GM12878 (cell line): ENCODE measurements at regions not wholly inside any gene's neighbourhood (a gene's known extent, or its start where the extent isn't known, plus 50 kb on each side); places are given as distances from the start of the nearest gene placed in this dataset.

Experiments
- ATAC-seq: fragments of 200-7000 bp; cut with Tn5 transposase; 3 replicates; pipeline ENCODE4 v1.9.1; 2020; ENCODE audit warnings: mild to moderate bottlenecking, moderate library complexity
- BruUV-seq: library from RNA; stranded (reverse); fragments of 400-500 nt; replicated peaks from 2 replicates; lab custom pipeline; 2021; lab: Mats Ljungman, UMichigan
- CTCF ChIA-PET: fragments of 300-600 bp; sonication (Branson Sonifier 250); formaldehyde crosslinking; extraction: SDS; loops from one replicate; lab custom pipeline; 2021; ENCODE audit warnings: inconsistent platforms; lab: Yijun Ruan, JAX
- POLR2A ChIA-PET: fragments of 350-600 bp; formaldehyde crosslinking; extraction: SDS; loops from one replicate; lab custom pipeline; 2021; ENCODE audit warnings: inconsistent platforms; lab: Charles Lee
- RAD21 ChIA-PET: fragments of 300-600 bp; sonication (Branson Sonifier 250); formaldehyde crosslinking; loops from one replicate; lab custom pipeline; 2023; ENCODE audit warnings: antibody characterized with exemption; ENCODE audit not compliant: unreplicated experiment; lab: Charles Lee
- SMC1A ChIA-PET: fragments of 300-600 bp; sonication (Branson Sonifier 250); formaldehyde crosslinking; loops from one replicate; lab custom pipeline; 2023; ENCODE audit not compliant: unreplicated experiment, uncharacterized antibody; lab: Charles Lee
- DNase-seq: peaks from one replicate; pipeline ENCODE4 v3.0.0-alpha.2; 2011; ENCODE audit warnings: low read depth, low spot score
- FAIRE-seq: peaks from 3 replicates; lab custom pipeline; 2011; peaks lifted over from hg19 to GRCh38; lab: Jason Lieb, UNC
- H2AFZ ChIP-seq: 2 replicates; pipeline ENCODE4 v1.6.0; 2011; ENCODE audit warnings: low read depth, low read length, control low read depth; ENCODE audit not compliant: control insufficient read depth
- H3K27ac ChIP-seq: 2 replicates; pipeline ENCODE4 v1.5.1; 2011; ENCODE audit warnings: control low read depth; ENCODE audit not compliant: control insufficient read depth, insufficient read depth
- H3K27me3 ChIP-seq, 2 experiments: replicated peaks in 1 of 2; 2 replicates each; pipeline versions ENCODE4 v1.6.0 to v1.6.1; 2011; ENCODE audit warnings: low read length in 1 of 2; ENCODE audit not compliant: control insufficient read depth in 2 of 2, insufficient read depth in 2 of 2
- H3K36me3 ChIP-seq, 2 experiments: 2 replicates each; pipeline ENCODE4 v1.5.1; 2011; ENCODE audit warnings: low read length in 1 of 2; ENCODE audit not compliant: control insufficient read depth in 2 of 2, insufficient read depth in 2 of 2
- H3K4me1 ChIP-seq: 2 replicates; pipeline ENCODE4 v1.6.1; 2011; ENCODE audit warnings: mild to moderate bottlenecking, low read length, moderate library complexity, mixed read lengths; ENCODE audit not compliant: control insufficient read depth, insufficient read depth
- H3K4me2 ChIP-seq: 2 replicates; pipeline ENCODE4 v1.6.0; 2011; ENCODE audit warnings: control low read depth; ENCODE audit not compliant: control insufficient read depth, insufficient read depth
- H3K4me3 ChIP-seq: fragments of 200-600 bp; sonication (generic); 2 replicates; pipeline ENCODE4 v1.5.1; 2016
- H3K79me2 ChIP-seq: 2 replicates; pipeline ENCODE4 v1.6.0; 2011; ENCODE audit warnings: low read length; ENCODE audit not compliant: control insufficient read depth, insufficient read depth
- H3K9ac ChIP-seq: 2 replicates; pipeline ENCODE4 v1.8.0; 2011; ENCODE audit warnings: low read length, control low read depth, mixed read lengths; ENCODE audit not compliant: control insufficient read depth, insufficient read depth
- H3K9me3 ChIP-seq: replicated peaks from 3 replicates; pipeline ENCODE4 v1.5.1; 2011; ENCODE audit warnings: mild to moderate bottlenecking, low read length; ENCODE audit not compliant: control insufficient read depth, insufficient read depth
- H4K20me1 ChIP-seq: 2 replicates; pipeline ENCODE4 v1.6.0; 2011; ENCODE audit not compliant: control insufficient read depth, insufficient read depth
- ATF2 ChIP-seq: IDR thresholded peaks from 2 replicates; pipeline ENCODE4 v1.6.1; 2012; ENCODE audit warnings: low read length, inconsistent platforms
- CREB1 ChIP-seq: IDR thresholded peaks from 2 replicates; pipeline ENCODE4 v1.6.1; 2012; ENCODE audit warnings: low read depth, mild to moderate bottlenecking, inconsistent platforms
- E2F4 ChIP-seq: IDR thresholded peaks from 2 replicates; pipeline ENCODE4 v1.6.1; 2012; ENCODE audit warnings: low read depth, low read length, improper control_type of control experiment
- EP300 ChIP-seq, 2 experiments: fragments of 150-350 bp in 1 of 2; IDR thresholded peaks; 2 replicates each; pipeline ENCODE4 v1.6.1; 2011 to 2012; ENCODE audit warnings: low read depth in 2 of 2, low read length in 2 of 2, borderline replicate concordance in 1 of 2, improper control_type of control experiment in 1 of 2, inconsistent platforms in 1 of 2; ENCODE audit not compliant: control insufficient read depth in 1 of 2
- HDAC6 ChIP-seq: fragments of 200-600 bp; sonication (generic); IDR thresholded peaks from one replicate; pipeline ENCODE4 v1.8.0; 2017; ENCODE audit warnings: antibody characterized with exemption; ENCODE audit not compliant: unreplicated experiment
- IRF4 ChIP-seq: IDR thresholded peaks from 2 replicates; pipeline ENCODE4 v1.6.1; 2011; ENCODE audit warnings: low read depth, low read length
- MYB ChIP-seq: fragments of 150-350 bp; IDR thresholded peaks from 2 replicates; pipeline ENCODE4 v1.6.1; 2014; ENCODE audit warnings: mild to moderate bottlenecking, low read depth, low read length, borderline replicate concordance
- MYC ChIP-seq: IDR thresholded peaks from 2 replicates; pipeline ENCODE4 v1.6.1; 2011; ENCODE audit warnings: mild to moderate bottlenecking, low read length, moderate library complexity, inconsistent platforms; ENCODE audit not compliant: insufficient read depth, insufficient replicate concordance, insufficient read length, severe bottlenecking
- NKRF ChIP-seq: fragments of 450-650 bp; conservative IDR thresholded peaks from 2 replicates; pipeline ENCODE4 v1.6.1; 2017; ENCODE audit warnings: mild to moderate bottlenecking, moderate library complexity
- PAX5 ChIP-seq: IDR thresholded peaks from 2 replicates; pipeline ENCODE4 v1.6.1; 2011; ENCODE audit warnings: low read depth, low read length, borderline replicate concordance
- SIN3A ChIP-seq: IDR thresholded peaks from 2 replicates; pipeline ENCODE4 v1.6.1; 2012; ENCODE audit warnings: low read depth, low read length, improper control_type of control experiment
- YBX1 ChIP-seq: fragments of 450-650 bp; IDR thresholded peaks from 2 replicates; pipeline ENCODE4 v1.6.1; 2016; ENCODE audit warnings: antibody characterized with exemption
- ZNF24 ChIP-seq: fragments of 450-650 bp; IDR thresholded peaks from 2 replicates; pipeline ENCODE4 v1.6.1; 2017; ENCODE audit warnings: antibody characterized with exemption, mild to moderate bottlenecking
- ZNF622 ChIP-seq: fragments of 450-650 bp; IDR thresholded peaks from 2 replicates; pipeline ENCODE4 v1.6.1; 2017; ENCODE audit warnings: mild to moderate bottlenecking, inconsistent platforms
- WGBS: methylation state at CpG from one replicate; pipeline ENCODE4 v1.1.6; 2016; ENCODE audit warnings: low lambda C conversion rate; ENCODE audit not compliant: insufficient replicate concordance, insufficient coverage; ENCODE audit errors: missing lambda C conversion rate; 5-methylcytosine and 5-hydroxymethylcytosine counted together
- in situ Hi-C: fragments of 300-500 bp; cut with MboI; formaldehyde crosslinking; loops from 9 replicates; pipeline ENCODE4 v1.14.3; 2018; ENCODE audit warnings: mixed read lengths
- intact Hi-C: fragments of 100-400 bp; cut with micrococcal nuclease; formaldehyde crosslinking; loops from one replicate; pipeline ENCODE4 v1.14.2; 2022; ENCODE audit not compliant: unreplicated experiment
- TF ChIP-seq, protein P1 (sequence below): fragments of 450-650 bp; IDR thresholded peaks from 2 replicates; pipeline ENCODE4 v1.6.1; 2017; ENCODE audit warnings: mild to moderate bottlenecking, moderate library complexity

DNA sequence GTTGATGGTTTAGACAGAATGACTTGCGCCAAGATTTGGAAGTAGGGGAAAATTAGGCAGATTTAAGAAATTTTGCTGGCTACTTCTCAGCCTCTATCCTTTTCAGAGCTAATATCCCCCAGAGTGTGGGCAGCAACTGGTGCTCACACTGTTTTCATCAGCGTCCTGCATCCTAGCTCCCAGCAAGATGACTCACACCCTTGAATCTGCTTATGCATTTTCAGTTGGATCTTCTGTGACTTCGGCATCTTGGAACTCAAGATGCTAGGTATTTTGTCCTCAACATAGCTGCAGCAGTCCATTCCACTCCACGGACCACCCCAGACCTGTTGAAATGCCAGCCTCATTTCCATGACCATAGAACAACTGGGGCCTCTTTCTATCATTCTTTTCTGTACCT is 336.1 kb upstream of the NR2F2 start:
- Histone ChIP-seq H3K9me3 (no peaks in the 10 kb centered on the region; the same call in 1 of the 3 replicates), H4K20me1 (no peaks in the 10 kb centered on the region), H3K4me2 (no peak overlapping the region), H3K9ac (no peak overlapping the region), H3K27ac (no peak overlapping the region), H3K4me3 (no peak overlapping the region), H3K36me3 (no peaks in the 10 kb centered on the region), H3K4me1 (peaks cover 8% of the 10 kb centered on the region; the same call in 1 of the 2 replicates), H2AFZ (no peak overlapping the region), H3K79me2 (no peaks in the 10 kb centered on the region), H3K27me3 (no peaks in the 10 kb centered on the region)
- ChIA-PET CTCF (no interaction called here), POLR2A (interaction anchor here (0.6 kb wide), 1 partner anchor 11 kb away, joined by 4 read pairs; no protein-coding TSS in a partner anchor), RAD21 (interaction anchor here (1.8 kb wide), 1 partner anchor 44 kb away, joined by 5 read pairs; no protein-coding TSS in a partner anchor), SMC1A (interaction anchor here (1.0 to 1.3 kb wide), 2 partner anchors 21 to 34 kb away, joined by 3 to 4 read pairs; no protein-coding TSS in a partner anchor)
- intact Hi-C loops (no loop called here), in situ Hi-C loops (no loop called here)
- 55% methylated on average over 4 of the region's 4 CpGs for WGBS
- TF ChIP-seq YBX1 (no peak), IRF4 (no peak), PAX5 (no peak), NKRF (no peak), ZNF24 (no peak), MYB (no peak), ZNF622 (no peak), HDAC6 (no peak), MYC (no peak), ATF2 (no peak), EP300 (IDR thresholded peaks at IDR 0.05; ENCODE audit: borderline replicate concordance in 1 of 2, control insufficient read depth in 1 of 2, low read depth in 2 of 2, low read length in 2 of 2) (no peak), E2F4 (no peak), CREB1 (no peak), SIN3A (no peak)
- TF ChIP-seq, protein P1, sequence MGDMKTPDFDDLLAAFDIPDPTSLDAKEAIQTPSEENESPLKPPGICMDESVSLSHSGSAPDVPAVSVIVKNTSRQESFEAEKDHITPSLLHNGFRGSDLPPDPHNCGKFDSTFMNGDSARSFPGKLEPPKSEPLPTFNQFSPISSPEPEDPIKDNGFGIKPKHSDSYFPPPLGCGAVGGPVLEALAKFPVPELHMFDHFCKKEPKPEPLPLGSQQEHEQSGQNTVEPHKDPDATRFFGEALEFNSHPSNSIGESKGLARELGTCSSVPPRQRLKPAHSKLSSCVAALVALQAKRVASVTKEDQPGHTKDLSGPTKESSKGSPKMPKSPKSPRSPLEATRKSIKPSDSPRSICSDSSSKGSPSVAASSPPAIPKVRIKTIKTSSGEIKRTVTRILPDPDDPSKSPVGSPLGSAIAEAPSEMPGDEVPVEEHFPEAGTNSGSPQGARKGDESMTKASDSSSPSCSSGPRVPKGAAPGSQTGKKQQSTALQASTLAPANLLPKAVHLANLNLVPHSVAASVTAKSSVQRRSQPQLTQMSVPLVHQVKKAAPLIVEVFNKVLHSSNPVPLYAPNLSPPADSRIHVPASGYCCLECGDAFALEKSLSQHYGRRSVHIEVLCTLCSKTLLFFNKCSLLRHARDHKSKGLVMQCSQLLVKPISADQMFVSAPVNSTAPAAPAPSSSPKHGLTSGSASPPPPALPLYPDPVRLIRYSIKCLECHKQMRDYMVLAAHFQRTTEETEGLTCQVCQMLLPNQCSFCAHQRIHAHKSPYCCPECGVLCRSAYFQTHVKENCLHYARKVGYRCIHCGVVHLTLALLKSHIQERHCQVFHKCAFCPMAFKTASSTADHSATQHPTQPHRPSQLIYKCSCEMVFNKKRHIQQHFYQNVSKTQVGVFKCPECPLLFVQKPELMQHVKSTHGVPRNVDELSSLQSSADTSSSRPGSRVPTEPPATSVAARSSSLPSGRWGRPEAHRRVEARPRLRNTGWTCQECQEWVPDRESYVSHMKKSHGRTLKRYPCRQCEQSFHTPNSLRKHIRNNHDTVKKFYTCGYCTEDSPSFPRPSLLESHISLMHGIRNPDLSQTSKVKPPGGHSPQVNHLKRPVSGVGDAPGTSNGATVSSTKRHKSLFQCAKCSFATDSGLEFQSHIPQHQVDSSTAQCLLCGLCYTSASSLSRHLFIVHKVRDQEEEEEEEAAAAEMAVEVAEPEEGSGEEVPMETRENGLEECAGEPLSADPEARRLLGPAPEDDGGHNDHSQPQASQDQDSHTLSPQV, result no peak
- BruUV-seq, result no TSS peak
- DNase-seq, result no peak
- no peak for FAIRE-seq
- ATAC-seq, result no peak
